ENCODE measurements at regions not wholly inside any gene's neighbourhood (a gene's known extent, or its start where the extent isn't known, plus 50 kb on each side); places are given as distances from the start of the nearest gene placed in this dataset.

DNA sequence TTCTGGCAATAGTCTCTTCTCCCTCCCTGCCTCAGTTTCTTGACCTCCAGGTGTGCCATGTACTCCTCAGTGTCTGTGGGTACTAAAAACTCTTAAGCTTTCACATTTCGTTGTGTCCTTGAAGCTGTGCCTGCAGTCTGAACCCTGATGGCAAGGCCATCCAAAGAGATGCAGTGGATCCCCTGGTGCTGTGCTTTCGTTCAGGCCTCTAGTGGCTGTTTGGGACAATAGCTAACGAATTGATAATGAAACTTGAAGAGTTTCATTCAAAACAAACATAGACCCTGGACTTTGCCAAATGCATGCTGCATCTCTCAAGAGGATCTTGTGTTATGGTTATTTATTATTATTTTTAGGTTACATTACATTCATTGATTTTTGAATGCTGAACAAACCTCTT, 523.1 kb upstream of the FSIP2 start:
- TF ChIP-seq, protein P1, sequence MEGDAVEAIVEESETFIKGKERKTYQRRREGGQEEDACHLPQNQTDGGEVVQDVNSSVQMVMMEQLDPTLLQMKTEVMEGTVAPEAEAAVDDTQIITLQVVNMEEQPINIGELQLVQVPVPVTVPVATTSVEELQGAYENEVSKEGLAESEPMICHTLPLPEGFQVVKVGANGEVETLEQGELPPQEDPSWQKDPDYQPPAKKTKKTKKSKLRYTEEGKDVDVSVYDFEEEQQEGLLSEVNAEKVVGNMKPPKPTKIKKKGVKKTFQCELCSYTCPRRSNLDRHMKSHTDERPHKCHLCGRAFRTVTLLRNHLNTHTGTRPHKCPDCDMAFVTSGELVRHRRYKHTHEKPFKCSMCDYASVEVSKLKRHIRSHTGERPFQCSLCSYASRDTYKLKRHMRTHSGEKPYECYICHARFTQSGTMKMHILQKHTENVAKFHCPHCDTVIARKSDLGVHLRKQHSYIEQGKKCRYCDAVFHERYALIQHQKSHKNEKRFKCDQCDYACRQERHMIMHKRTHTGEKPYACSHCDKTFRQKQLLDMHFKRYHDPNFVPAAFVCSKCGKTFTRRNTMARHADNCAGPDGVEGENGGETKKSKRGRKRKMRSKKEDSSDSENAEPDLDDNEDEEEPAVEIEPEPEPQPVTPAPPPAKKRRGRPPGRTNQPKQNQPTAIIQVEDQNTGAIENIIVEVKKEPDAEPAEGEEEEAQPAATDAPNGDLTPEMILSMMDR (conservative IDR thresholded peaks at IDR 0.05 in 1 of 2, IDR thresholded peaks at IDR 0.05 in 1 of 2; ENCODE audit: low read depth in 1 of 2, low read length in 2 of 2) = no peak
- no peak for TF ChIP-seq EZH2 (IDR thresholded peaks at IDR 0.05; ENCODE audit: low read length, missing control alignments)
